Esophagus squamous epithelium (tissue), 5 donors: ENCODE measurements at regions not wholly inside any gene's neighbourhood (a gene's known extent, or its start where the extent isn't known, plus 50 kb on each side); places are given as distances from the start of the nearest gene placed in this dataset.
A peak's percentile ranks its signal among the peaks of the same experiment; 100 is the strongest.

Source experiments
- DNase-seq: peaks from one replicate; lab custom pipeline; 2025; lab: John Stamatoyannopoulos, UW
- H3K27ac ChIP-seq, 4 donors: fragments of 200-600 bp; sonication (generic); one replicate each; pipeline ENCODE4 v1.5.1; 2016 to 2019; ENCODE audit warnings: mild to moderate bottlenecking in 1 of 4
- H3K27me3 ChIP-seq, 4 donors: fragments of 200-600 bp; sonication (generic); 1 replicate in 3 of 4; 2 replicates in 1 of 4; pipeline versions ENCODE4 v1.5.1 to v1.6.0; 2017 to 2021; ENCODE audit warnings: antibody characterized with exemption in 1 of 4
- H3K36me3 ChIP-seq, 3 donors: fragments of 200-600 bp; sonication (generic); one replicate each; pipeline ENCODE4 v1.5.1; 2016 to 2019
- H3K4me1 ChIP-seq, 3 donors: fragments of 200-600 bp; sonication (generic); one replicate each; pipeline ENCODE4 v1.5.1; 2017 to 2019
- H3K4me3 ChIP-seq, 4 donors: fragments of 200-600 bp; sonication (generic); 1 replicate in 3 of 4; 2 replicates in 1 of 4; pipeline ENCODE4 v1.5.1; 2016 to 2019; ENCODE audit warnings: mild to moderate bottlenecking in 2 of 4, moderate library complexity in 1 of 4
- H3K9me3 ChIP-seq, 3 donors: fragments of 200-600 bp; sonication (generic); one replicate each; pipeline ENCODE4 v1.5.1; 2016 to 2019
- CTCF ChIP-seq, 6 experiments: fragments of 450-650 bp in 4 of 6; fragments of 200-600 bp in 2 of 6; sonication (generic) in 2 of 6; IDR thresholded peaks; one replicate each; pipeline ENCODE4 v1.5.1; 2016 to 2019; ENCODE audit warnings: antibody characterized with exemption in 6 of 6, mild to moderate bottlenecking in 4 of 6, moderate library complexity in 4 of 6
- POLR2A ChIP-seq, 4 donors: fragments of 450-650 bp; IDR thresholded peaks; one replicate each; pipeline ENCODE4 v1.6.1; 2017; ENCODE audit warnings: antibody characterized with exemption in 4 of 4, mild to moderate bottlenecking in 4 of 4, moderate library complexity in 3 of 4
- WGBS, 2 donors: methylation state at CpG; one replicate each; pipeline ENCODE4 v1.1.5; 2018; 5-methylcytosine and 5-hydroxymethylcytosine counted together
- intact Hi-C: fragments of 100-400 bp; cut with DNase I; formaldehyde crosslinking; loops from one replicate; pipeline ENCODE4 v1.15.0; 2022
- donor health status: DM: yes; HTN: yes; CAD: no.

GRCh38 chr2:9749546-9750223 lies 93.6 kb upstream of the TAF1B start:
- H3K36me3 ChIP-seq, result no peaks in the 10 kb centered on the region
- no peak overlapping the region for H3K27ac ChIP-seq
- H3K4me3 ChIP-seq, result no peak overlapping the region
- H3K9me3 ChIP-seq, result no peaks in the 10 kb centered on the region
- no peak for TF ChIP-seq POLR2A (IDR thresholded peaks at IDR 0.05)
- TF ChIP-seq CTCF (IDR thresholded peaks at IDR 0.05), result no peak
- peaks cover 12 to 48% (median 29%) of the 10 kb centered on the region in 3 donors for H3K4me1 ChIP-seq
- DNase-seq, result no peak
- H3K27me3 ChIP-seq, result peaks cover 0 to 7% (median 0%) of the 10 kb centered on the region in 4 donors
- WGBS, 2 donors, result 79 to 85% methylated on average over 8 of the region's 9 CpGs
- intact Hi-C loops, result no loop called here

- Histone ChIP-seq H3K4me3 (no peak overlapping the region), H3K27ac (no peak overlapping the region), H3K27me3 (peaks cover 0 to 7% (median 0%) of the 10 kb centered on the region in 4 donors), H3K9me3 (no peaks in the 10 kb centered on the region), H3K4me1 (peaks cover 16 to 56% (median 35%) of the 10 kb centered on the region in 3 donors), H3K36me3 (no peaks in the 10 kb centered on the region)
- TF ChIP-seq POLR2A (IDR thresholded peaks at IDR 0.05), result no peak
- no peak for TF ChIP-seq CTCF (IDR thresholded peaks at IDR 0.05)
- no peak for DNase-seq
- 64 to 74% methylated on average over 9 of the region's 9 CpGs for WGBS, 2 donors
- intact Hi-C loops, result no loop called here
These were observed 92.8 kb upstream of the TAF1B start for GRCh38 chr2:9750224-9751215.

GRCh38 chr2:9751831-9752230 lies 91.4 kb upstream of the TAF1B start:
- Histone ChIP-seq H3K36me3 (no peaks in the 10 kb centered on the region), H3K27ac (peak overlapping the region in 3 of 4 donors; percentile 92 to 98 (median 96)), H3K9me3 (no peaks in the 10 kb centered on the region), H3K4me1 (peaks cover 22 to 69% (median 44%) of the 10 kb centered on the region in 3 donors), H3K27me3 (peaks cover 0 to 10% (median 0%) of the 10 kb centered on the region in 4 donors), H3K4me3 (no peak overlapping the region)
- DNase-seq, result no peak
- intact Hi-C loops, result no loop called here
- TF ChIP-seq CTCF (IDR thresholded peaks at IDR 0.05), result no peak
- TF ChIP-seq POLR2A (IDR thresholded peaks at IDR 0.05), result no peak
- WGBS, 2 donors, result 90 to 94% methylated on average over 8 to 11 of the region's 11 CpGs

GRCh38 chr2:9752441-9753275 lies 90.6 kb upstream of the TAF1B start:
- peak overlapping the region; percentile 18 to 61 (median 49) for H3K4me3 ChIP-seq
- 40 to 52% methylated on average over 4 to 5 of the region's 21 CpGs for WGBS, 2 donors
- H3K27ac ChIP-seq, result peak overlapping the region; percentile 92 to 98 (median 96)
- no peaks in the 10 kb centered on the region for H3K36me3 ChIP-seq
- peaks cover 0 to 13% (median 0%) of the 10 kb centered on the region in 4 donors for H3K27me3 ChIP-seq
- no peak for DNase-seq
- intact Hi-C loops, result no loop called here
- TF ChIP-seq POLR2A (IDR thresholded peaks at IDR 0.05) (peak in 1 of 4 donors; percentile 19), CTCF (IDR thresholded peaks at IDR 0.05) (no peak)
- H3K9me3 ChIP-seq, result no peaks in the 10 kb centered on the region
- H3K4me1 ChIP-seq, result peaks cover 30 to 78% (median 53%) of the 10 kb centered on the region in 3 donors
